ENCODE measurements at regions not wholly inside any gene's neighbourhood (a gene's known extent, or its start where the extent isn't known, plus 50 kb on each side); places are given as distances from the start of the nearest gene placed in this dataset.

- TF ChIP-seq CTCF (IDR thresholded peaks at IDR 0.05) (no peak), EP300 (IDR thresholded peaks at IDR 0.05) (no peak), POLR2A (IDR thresholded peaks at IDR 0.05) (no peak)
These were observed 54.9 kb upstream of the SP4 start for GRCh38 chr7:21373031-21373430.

Measured in sigmoid colon (tissue), 4 donors.